HepG2 (cell line): ENCODE measurements at regions not wholly inside any gene's neighbourhood (a gene's known extent, or its start where the extent isn't known, plus 50 kb on each side); places are given as distances from the start of the nearest gene placed in this dataset.

Source experiments
- ATAC-seq: fragments of 200-7000 bp; cut with Tn5 transposase; 3 replicates; pipeline ENCODE4 v1.9.1; 2020; ENCODE audit warnings: mild to moderate bottlenecking, moderate library complexity
- BruUV-seq: library from RNA; stranded (reverse); fragments of 400-500 nt; replicated peaks from 2 replicates; lab custom pipeline; 2021; lab: Mats Ljungman, UMichigan
- CTCF ChIA-PET: fragments of 300-600 bp; formaldehyde crosslinking; extraction: SDS; loops from one replicate; lab custom pipeline; 2021; ENCODE audit warnings: low total read pairs, inconsistent platforms, low intra/inter-chr PET ratio; lab: Yijun Ruan, JAX
- POLR2A ChIA-PET: fragments of 350-600 bp; sonication (Branson Sonifier 250); formaldehyde crosslinking; loops from one replicate; lab custom pipeline; 2020; ENCODE audit warnings: antibody characterized with exemption, inconsistent platforms; lab: Yijun Ruan, JAX
- DNase-seq: peaks from one replicate; pipeline ENCODE4 v3.0.0-alpha.2; 2015; ENCODE audit warnings: low spot score
- FAIRE-seq: peaks from 3 replicates; lab custom pipeline; 2011; peaks lifted over from hg19 to GRCh38; lab: Jason Lieb, UNC
- H2AFZ ChIP-seq: one replicate; pipeline ENCODE4 v1.6.1; 2011; ENCODE audit warnings: low read length, inconsistent platforms
- H3K27ac ChIP-seq: fragments of 300-600 bp; 3 replicates; pipeline ENCODE4 v1.8.0; 2011; ENCODE audit warnings: mixed run types, mild to moderate bottlenecking, mixed read lengths, low read length, inconsistent platforms; ENCODE audit not compliant: insufficient read depth; ENCODE audit errors: extremely low read length
- H3K27me3 ChIP-seq, 2 experiments: fragments of 200-600 bp in 1 of 2; 2 replicates in 1 of 2; 3 replicates in 1 of 2; pipeline versions ENCODE4 v1.6.0 to v1.8.0; 2011; ENCODE audit warnings: low read length in 2 of 2, mild to moderate bottlenecking in 2 of 2, moderate library complexity in 2 of 2, inconsistent platforms in 1 of 2; ENCODE audit not compliant: insufficient read depth in 2 of 2, control insufficient read depth in 1 of 2
- H3K36me3 ChIP-seq, 2 experiments: fragments of 200-600 bp in 1 of 2; replicated peaks in 1 of 2; 2 replicates in 1 of 2; 3 replicates in 1 of 2; pipeline versions ENCODE4 v1.5.1 to v1.8.0; 2011; ENCODE audit warnings: low read length in 2 of 2, inconsistent platforms in 1 of 2; ENCODE audit not compliant: insufficient read depth in 2 of 2, control insufficient read depth in 1 of 2
- H3K4me1 ChIP-seq: 2 replicates; pipeline ENCODE4 v1.5.1; 2012; ENCODE audit warnings: low read length, inconsistent platforms; ENCODE audit not compliant: insufficient read depth
- H3K4me2 ChIP-seq: 2 replicates; pipeline ENCODE4 v1.6.0; 2011; ENCODE audit warnings: low read depth, low read length, inconsistent platforms
- H3K4me3 ChIP-seq, 3 experiments: fragments of 200-600 bp in 1 of 3; sonication (generic), shearing (Covaris generic) in 1 of 3; replicated peaks in 1 of 3; 2 replicates each; pipeline ENCODE4 v1.5.1; 2011 to 2016; ENCODE audit warnings: low read length in 3 of 3, inconsistent platforms in 2 of 3, low read depth in 2 of 3, mild to moderate bottlenecking in 2 of 3, control low read depth in 1 of 3, mixed read lengths in 1 of 3; ENCODE audit not compliant: insufficient read depth in 1 of 3
- H3K79me2 ChIP-seq: one replicate; pipeline ENCODE4 v1.6.1; 2011; ENCODE audit warnings: low read length, inconsistent platforms; ENCODE audit not compliant: insufficient read depth
- H3K9ac ChIP-seq: 2 replicates; pipeline ENCODE4 v1.6.0; 2011; ENCODE audit warnings: mild to moderate bottlenecking, low read depth, low read length, inconsistent platforms; ENCODE audit not compliant: insufficient read depth
- H3K9me3 ChIP-seq: 2 replicates; pipeline ENCODE4 v1.5.1; 2012; ENCODE audit warnings: mild to moderate bottlenecking, low read length
- H4K20me1 ChIP-seq: 2 replicates; pipeline ENCODE4 v1.6.0; 2011; ENCODE audit warnings: inconsistent platforms, mild to moderate bottlenecking, low read length, moderate library complexity; ENCODE audit not compliant: insufficient read depth
- ATAD3A ChIP-seq: sonication (generic); formaldehyde crosslinking; IDR thresholded peaks from 2 replicates; pipeline ENCODE4 v1.4.0; 2020; ENCODE audit warnings: missing genetic modification reagents
- CREBL2 ChIP-seq: sonication (generic); formaldehyde crosslinking; IDR thresholded peaks from 2 replicates; pipeline ENCODE4 v1.8.1; 2023; ENCODE audit warnings: missing genetic modification reagents, mild to moderate bottlenecking, borderline replicate concordance
- CREM ChIP-seq, 2 experiments: sonication (generic) in 1 of 2; formaldehyde crosslinking in 1 of 2; IDR thresholded peaks; 2 replicates each; pipeline versions ENCODE4 v1.4.0 to v1.6.1; 2016 to 2020; ENCODE audit warnings: antibody characterized with exemption in 1 of 2, mild to moderate bottlenecking in 1 of 2, missing genetic modification reagents in 1 of 2
- SRSF1 ChIP-seq: fragments of 200-400 bp; formaldehyde crosslinking; optimal IDR thresholded peaks from 2 replicates; pipeline ENCODE3; 2017; ENCODE audit warnings: mild to moderate bottlenecking, low read depth, low read length, moderate library complexity
- TARDBP ChIP-seq: sonication (generic); formaldehyde crosslinking; IDR thresholded peaks from 2 replicates; pipeline ENCODE4 v1.8.0; 2022; ENCODE audit warnings: mild to moderate bottlenecking, missing genetic modification reagents
- TBX3 ChIP-seq: fragments of 450-650 bp; IDR thresholded peaks from 2 replicates; pipeline ENCODE4 v1.6.1; 2017; ENCODE audit warnings: antibody characterized with exemption, mild to moderate bottlenecking, inconsistent platforms, borderline replicate concordance
- ZKSCAN1 ChIP-seq: fragments of 150-350 bp; IDR thresholded peaks from 2 replicates; pipeline ENCODE4 v1.6.1; 2014; ENCODE audit warnings: low read length
- ZNF30 ChIP-seq: sonication (generic); formaldehyde crosslinking; IDR thresholded peaks from 2 replicates; pipeline ENCODE4 v1.5.0; 2020; ENCODE audit warnings: mild to moderate bottlenecking, missing genetic modification reagents
- ZNF383 ChIP-seq: sonication (generic); formaldehyde crosslinking; IDR thresholded peaks from 2 replicates; pipeline ENCODE4 v1.4.0; 2020; ENCODE audit warnings: missing genetic modification reagents, mild to moderate bottlenecking, borderline replicate concordance
- ZNF512 ChIP-seq: sonication (generic); formaldehyde crosslinking; IDR thresholded peaks from 2 replicates; pipeline ENCODE4 v1.4.0; 2020; ENCODE audit warnings: mild to moderate bottlenecking, missing genetic modification reagents
- ZNF615 ChIP-seq: sonication (generic); formaldehyde crosslinking; IDR thresholded peaks from 2 replicates; pipeline ENCODE4 v1.5.0; 2020; ENCODE audit warnings: mild to moderate bottlenecking, missing genetic modification reagents, borderline replicate concordance
- WGBS: methylation state at CpG from one replicate; pipeline ENCODE4 v1.1.6; 2017; ENCODE audit warnings: low lambda C conversion rate; 5-methylcytosine and 5-hydroxymethylcytosine counted together
- in situ Hi-C: cut with HindIII; loops from 2 replicates; pipeline ENCODE4 v1.10.0; 2017; ENCODE audit warnings: low pct_unique_long_range_greater_than_20kb; ENCODE audit not compliant: extremely low pct_ligation_motif_present
- intact Hi-C: fragments of 100-400 bp; cut with micrococcal nuclease; formaldehyde crosslinking; loops from one replicate; pipeline ENCODE4 v1.10.0; 2022; ENCODE audit not compliant: unreplicated experiment

- Histone ChIP-seq H3K79me2 (no peaks in the 10 kb centered on the region), H2AFZ (no peak overlapping the region), H3K9ac (no peak overlapping the region), H3K36me3 (no peaks in the 10 kb centered on the region), H3K4me2 (no peak overlapping the region), H3K9me3 (peaks cover 79% of the 10 kb centered on the region), H3K27me3 (no peaks in the 10 kb centered on the region), H3K27ac (no peak overlapping the region), H3K4me1 (no peaks in the 10 kb centered on the region), H4K20me1 (no peaks in the 10 kb centered on the region), H3K4me3 (no peak overlapping the region)
- WGBS = 35% methylated on average over 5 of the region's 5 CpGs
- in situ Hi-C loops = no loop called here
- ChIA-PET CTCF (no interaction called here), POLR2A (no interaction called here)
- ATAC-seq (no peak), DNase-seq (no peak), FAIRE-seq (no peak)
- no TSS peak for BruUV-seq
- TF ChIP-seq ZNF512 (CRISPR knock-in tag) (no peak), ZKSCAN1 (no peak), TBX3 (no peak), ZNF383 (CRISPR knock-in tag) (no peak), ZNF615 (CRISPR knock-in tag) (no peak), ZNF30 (no peak), TARDBP (CRISPR knock-in tag) (no peak), CREM (IDR thresholded peaks at IDR 0.05) (no peak), CREM (CRISPR knock-in tag; IDR thresholded peaks at IDR 0.05) (no peak), ATAD3A (no peak), SRSF1 (no peak), CREBL2 (CRISPR knock-in tag) (no peak)
- intact Hi-C loops = no loop called here
Measured at GRCh38 chr7:19294619-19295018, 149.4 kb upstream of the FERD3L start.
